Smooth muscle cell (in vitro differentiated cells): ENCODE measurements at regions not wholly inside any gene's neighbourhood (a gene's known extent, or its start where the extent isn't known, plus 50 kb on each side); places are given as distances from the start of the nearest gene placed in this dataset.

Source experiments
- DNase-seq: peaks from one replicate; lab custom pipeline; 2025; ENCODE audit not compliant: unreplicated experiment; lab: John Stamatoyannopoulos, UW
- H2AFZ ChIP-seq: fragments of 200-600 bp; sonication (generic); 2 replicates; pipeline ENCODE4 v1.6.0; 2016; ENCODE audit warnings: antibody characterized with exemption, low read depth, mild to moderate bottlenecking
- H3F3A ChIP-seq: fragments of 200-600 bp; sonication (generic); 2 replicates; pipeline ENCODE4 v1.6.0; 2017; ENCODE audit warnings: antibody characterized with exemption, low read depth
- H3K27ac ChIP-seq: fragments of 200-600 bp; sonication (generic); 2 replicates; pipeline ENCODE4 v1.5.1; 2016; ENCODE audit warnings: low read depth, mild to moderate bottlenecking
- H3K27me3 ChIP-seq: fragments of 200-600 bp; sonication (generic); 2 replicates; pipeline ENCODE4 v1.6.1; 2016; ENCODE audit warnings: low read depth, mild to moderate bottlenecking
- H3K36me3 ChIP-seq: fragments of 200-600 bp; sonication (generic); 2 replicates; pipeline ENCODE4 v1.5.1; 2016; ENCODE audit warnings: low read depth
- H3K4me1 ChIP-seq: fragments of 200-600 bp; sonication (generic); 2 replicates; pipeline ENCODE4 v1.5.1; 2016; ENCODE audit warnings: low read depth
- H3K4me2 ChIP-seq: fragments of 200-600 bp; sonication (generic); 2 replicates; pipeline ENCODE4 v1.6.0; 2016; ENCODE audit warnings: mild to moderate bottlenecking
- H3K4me3 ChIP-seq: fragments of 200-600 bp; sonication (generic); 2 replicates; pipeline ENCODE4 v1.5.1; 2016; ENCODE audit warnings: mild to moderate bottlenecking
- H3K79me2 ChIP-seq: fragments of 200-600 bp; sonication (generic); 2 replicates; pipeline ENCODE4 v1.6.0; 2016; ENCODE audit warnings: low read depth, mild to moderate bottlenecking
- H3K9ac ChIP-seq: fragments of 200-600 bp; sonication (generic); 2 replicates; pipeline ENCODE4 v1.6.0; 2016; ENCODE audit warnings: low read depth
- H3K9me3 ChIP-seq: fragments of 200-600 bp; sonication (generic); replicated peaks from 2 replicates; pipeline ENCODE4 v1.5.1; 2016; ENCODE audit warnings: low read depth
- H4K20me1 ChIP-seq: fragments of 200-600 bp; sonication (generic); 2 replicates; pipeline ENCODE4 v1.6.0; 2016; ENCODE audit warnings: low read depth
- CTCF ChIP-seq: fragments of 200-600 bp; sonication (generic); IDR thresholded peaks from 2 replicates; pipeline ENCODE4 v1.5.1; 2017; ENCODE audit warnings: borderline replicate concordance, mild to moderate bottlenecking, antibody characterized with exemption; ENCODE audit not compliant: insufficient read depth, poor library complexity, severe bottlenecking
- WGBS: methylation state at CpG from one replicate; pipeline ENCODE4 v1.1.7; 2016; ENCODE audit warnings: low lambda C conversion rate; 5-methylcytosine and 5-hydroxymethylcytosine counted together

- no peak for DNase-seq
- TF ChIP-seq CTCF = no peak
- no peaks in the 10 kb centered on the region for H3K4me1 ChIP-seq
- no peak overlapping the region for H3K4me2 ChIP-seq
- no peak overlapping the region for H2AFZ ChIP-seq
- no peaks in the 10 kb centered on the region for H3K27me3 ChIP-seq
- no peak overlapping the region for H3K27ac ChIP-seq
- no peaks in the 10 kb centered on the region for H3F3A ChIP-seq
- H3K9ac ChIP-seq = no peak overlapping the region
- no peaks in the 10 kb centered on the region for H3K79me2 ChIP-seq
- H3K9me3 ChIP-seq = no peaks in the 10 kb centered on the region
- no peaks in the 10 kb centered on the region for H4K20me1 ChIP-seq
- WGBS = 95% methylated on average over 9 of the region's 9 CpGs
- H3K4me3 ChIP-seq = no peak overlapping the region
- H3K36me3 ChIP-seq = no peaks in the 10 kb centered on the region
Observed at GRCh38 chr21:43268086-43268803, 99.4 kb downstream of the CRYAA start.

GRCh38 chr21:43267391-43268085 is 98.7 kb downstream of the CRYAA start:
- H3K4me1 ChIP-seq = no peaks in the 10 kb centered on the region

GRCh38 chr21:43266534-43266933 is 97.7 kb downstream of the CRYAA start:
- H2AFZ ChIP-seq = no peak overlapping the region
- no peak overlapping the region for H3K4me2 ChIP-seq
- H3K9me3 ChIP-seq = no peaks in the 10 kb centered on the region
- 84% methylated on average over 3 of the region's 3 CpGs for WGBS
- no peak overlapping the region for H3K27ac ChIP-seq
- no peak overlapping the region for H3K9ac ChIP-seq
- H3K36me3 ChIP-seq = no peaks in the 10 kb centered on the region
- no peak for DNase-seq
- no peaks in the 10 kb centered on the region for H3K4me1 ChIP-seq
- H3K27me3 ChIP-seq = no peaks in the 10 kb centered on the region
- H3F3A ChIP-seq = no peaks in the 10 kb centered on the region
- TF ChIP-seq CTCF = no peak
- H4K20me1 ChIP-seq = no peaks in the 10 kb centered on the region
- H3K4me3 ChIP-seq = no peak overlapping the region
- no peaks in the 10 kb centered on the region for H3K79me2 ChIP-seq

More at GRCh38 chr21:43267391-43268085, 98.7 kb downstream of the CRYAA start:
- no peak for DNase-seq
- Histone ChIP-seq H3K9me3 (no peaks in the 10 kb centered on the region), H4K20me1 (no peaks in the 10 kb centered on the region), H3K9ac (no peak overlapping the region), H3K27ac (no peak overlapping the region), H3K4me3 (no peak overlapping the region), H3K27me3 (no peaks in the 10 kb centered on the region), H3K79me2 (no peaks in the 10 kb centered on the region), H3K36me3 (no peaks in the 10 kb centered on the region), H3F3A (no peaks in the 10 kb centered on the region), H3K4me2 (no peak overlapping the region), H2AFZ (no peak overlapping the region)
- TF ChIP-seq CTCF = no peak
- 91% methylated on average over 15 of the region's 15 CpGs for WGBS

GRCh38 chr21:43262427-43262826 is 93.6 kb downstream of the CRYAA start:
- DNase-seq = no peak
- no peak overlapping the region for H3K9ac ChIP-seq
- no peak overlapping the region for H3K4me3 ChIP-seq
- no peaks in the 10 kb centered on the region for H3K36me3 ChIP-seq
- no peaks in the 10 kb centered on the region for H3K4me1 ChIP-seq
- H4K20me1 ChIP-seq = no peaks in the 10 kb centered on the region
- no peak for TF ChIP-seq CTCF
- no peaks in the 10 kb centered on the region for H3K27me3 ChIP-seq
- H3K79me2 ChIP-seq = no peaks in the 10 kb centered on the region
- no peaks in the 10 kb centered on the region for H3K9me3 ChIP-seq
- H3K4me2 ChIP-seq = no peak overlapping the region
- no peaks in the 10 kb centered on the region for H3F3A ChIP-seq
- no CpG with 5 or more reads among the region's 1 CpG for WGBS
- no peak overlapping the region for H2AFZ ChIP-seq
- H3K27ac ChIP-seq = no peak overlapping the region
